ENCODE measurements at regions not wholly inside any gene's neighbourhood (a gene's known extent, or its start where the extent isn't known, plus 50 kb on each side); places are given as distances from the start of the nearest gene placed in this dataset.

DNA sequence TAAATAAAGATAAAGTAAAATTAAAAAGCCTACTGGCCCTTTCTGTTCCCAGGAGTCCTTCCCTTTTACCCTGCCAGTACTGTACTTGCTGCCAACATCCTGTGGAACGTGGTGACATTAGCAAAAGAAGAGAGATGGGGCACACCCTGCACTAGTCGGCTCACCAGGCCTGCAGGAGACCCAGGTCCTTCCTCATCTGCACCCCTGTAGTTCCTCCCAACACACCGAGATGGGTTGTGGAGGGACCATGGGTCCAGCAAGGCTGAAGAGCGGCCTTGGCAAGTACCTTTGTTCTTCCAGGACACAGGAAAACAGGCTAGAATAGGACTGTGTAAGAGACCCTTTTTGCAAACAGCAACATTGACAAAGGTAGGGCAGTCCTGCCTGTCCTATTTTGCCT is 98.7 kb upstream of the TMPRSS2 start (continued):
- no peak for TF ChIP-seq SIX5 (IDR thresholded peaks at IDR 0.05; ENCODE audit: low read depth, low read length)
- no peak for TF ChIP-seq SP1 (IDR thresholded peaks at IDR 0.05; ENCODE audit: low read depth, low read length)
- TF ChIP-seq KDM1A (IDR thresholded peaks at IDR 0.05; ENCODE audit: borderline replicate concordance, low read length) = no peak

All from H1 (cell line).